ENCODE measurements at regions not wholly inside any gene's neighbourhood (a gene's known extent, or its start where the extent isn't known, plus 50 kb on each side); places are given as distances from the start of the nearest gene placed in this dataset.

GRCh38 chr10:111875725-111876124 is 307.8 kb downstream of the GPAM start:
- TF ChIP-seq CTCF (IDR thresholded peaks at IDR 0.05; ENCODE audit: extremely low read depth in 1 of 2, insufficient read depth in 1 of 2, low read depth in 1 of 2, low read length in 2 of 2) (no peak), MYC (IDR thresholded peaks at IDR 0.05; ENCODE audit: low read depth, low read length) (no peak), POLR2A (IDR thresholded peaks at IDR 0.05; ENCODE audit: low read depth, low read length) (no peak), MAX (IDR thresholded peaks at IDR 0.05; ENCODE audit: insufficient read depth, insufficient read length) (no peak), EZH2 (IDR thresholded peaks at IDR 0.05; ENCODE audit: borderline replicate concordance, low read depth, low read length, severe bottlenecking) (no peak), GATA2 (IDR thresholded peaks at IDR 0.05; ENCODE audit: insufficient read depth, insufficient read length, low read depth, low read length) (no peak)

Data from endothelial cell of umbilical vein (primary cell).